CD4-positive, alpha-beta memory T cell (primary cell): ENCODE measurements at regions not wholly inside any gene's neighbourhood (a gene's known extent, or its start where the extent isn't known, plus 50 kb on each side); places are given as distances from the start of the nearest gene placed in this dataset.

ENCODE experiments used
- CTCF ChIA-PET: fragments of 350-600 bp; sonication (Branson Sonifier 250); formaldehyde crosslinking; loops from one replicate; lab custom pipeline; 2021; ENCODE audit warnings: inconsistent platforms; ENCODE audit not compliant: partially characterized antibody; lab: Charles Lee
- POLR2A ChIA-PET: fragments of 350-600 bp; sonication (Branson Sonifier 250); formaldehyde crosslinking; loops from one replicate; lab custom pipeline; 2021; ENCODE audit not compliant: partially characterized antibody; lab: Charles Lee
- DNase-seq, 5 donors: peaks; one replicate each; pipeline versions ENCODE4 v3.0.0 to v3.0.0-alpha.2; 2020 to 2022; ENCODE audit warnings: mixed read lengths in 1 of 5
- H3K27ac ChIP-seq: one replicate; pipeline ENCODE4 v1.7.0; 2013; ENCODE audit warnings: low read depth, low read length
- H3K27me3 ChIP-seq: 2 replicates; pipeline ENCODE4 v1.7.0; 2013; ENCODE audit warnings: mild to moderate bottlenecking, low read length, moderate library complexity; ENCODE audit not compliant: insufficient read depth
- H3K36me3 ChIP-seq: 2 replicates; pipeline ENCODE4 v1.7.0; 2013; ENCODE audit warnings: mild to moderate bottlenecking, low read length, moderate library complexity; ENCODE audit not compliant: insufficient read depth
- H3K4me1 ChIP-seq: 2 replicates; pipeline ENCODE4 v1.7.0; 2013; ENCODE audit warnings: mild to moderate bottlenecking, low read length, moderate library complexity; ENCODE audit not compliant: insufficient read depth
- H3K4me3 ChIP-seq, 2 donors: one replicate each; pipeline ENCODE4 v1.7.0; 2013; ENCODE audit warnings: low read length in 2 of 2, mild to moderate bottlenecking in 1 of 2
- H3K9me3 ChIP-seq, 2 donors: one replicate each; pipeline ENCODE4 v1.7.0; 2013; ENCODE audit warnings: low read length in 2 of 2, control low read depth in 1 of 2; ENCODE audit not compliant: control insufficient read depth in 1 of 2
- H3K27ac Mint-ChIP-seq, 7 donors: one replicate each; pipeline ENCODE4 v1.8.0; 2020 to 2021; ENCODE audit warnings: mixed read lengths in 7 of 7, mild to moderate bottlenecking in 6 of 7, inconsistent platforms in 3 of 7, moderate library complexity in 3 of 7
- H3K27me3 Mint-ChIP-seq, 2 donors: one replicate each; pipeline ENCODE4 v1.8.0; 2020 to 2021; ENCODE audit warnings: mixed read lengths in 2 of 2
- H3K36me3 Mint-ChIP-seq, 2 donors: one replicate each; pipeline ENCODE4 v1.8.0; 2020 to 2021; ENCODE audit warnings: mixed read lengths in 2 of 2, inconsistent platforms in 1 of 2, mild to moderate bottlenecking in 1 of 2
- H3K4me1 Mint-ChIP-seq, 4 donors: one replicate each; pipeline ENCODE4 v1.8.0; 2020 to 2021; ENCODE audit warnings: mixed read lengths in 4 of 4, mild to moderate bottlenecking in 1 of 4
- H3K4me3 Mint-ChIP-seq, 8 donors: one replicate each; pipeline ENCODE4 v1.8.0; 2020 to 2021; ENCODE audit warnings: mixed read lengths in 8 of 8, mild to moderate bottlenecking in 7 of 8, moderate library complexity in 6 of 8, inconsistent platforms in 3 of 8
- H3K9me3 Mint-ChIP-seq, 8 donors: one replicate each; pipeline ENCODE4 v1.8.0; 2020 to 2021; ENCODE audit warnings: mixed read lengths in 8 of 8, mild to moderate bottlenecking in 5 of 8, inconsistent platforms in 3 of 8, moderate library complexity in 1 of 8
- intact Hi-C: fragments of 100-400 bp; cut with micrococcal nuclease; formaldehyde crosslinking; loops from one replicate; pipeline ENCODE4 v1.15.1; 2023

- H3K36me3 Mint-ChIP-seq: no peaks in the 10 kb centered on the region
- ChIA-PET CTCF (no interaction called here), POLR2A (no interaction called here)
- Histone ChIP-seq H3K9me3 (no peaks in the 10 kb centered on the region), H3K4me1 (no peaks in the 10 kb centered on the region), H3K27me3 (no peaks in the 10 kb centered on the region), H3K36me3 (no peaks in the 10 kb centered on the region), H3K27ac (no peak overlapping the region), H3K4me3 (no peak overlapping the region)
- H3K4me3 Mint-ChIP-seq: no peak overlapping the region
- DNase-seq: no peak
- intact Hi-C loops: no loop called here
- no peaks in the 10 kb centered on the region for H3K4me1 Mint-ChIP-seq
- peaks cover 0 to 2% (median 0%) of the 10 kb centered on the region in 8 donors for H3K9me3 Mint-ChIP-seq
- no peak overlapping the region for H3K27ac Mint-ChIP-seq
- H3K27me3 Mint-ChIP-seq: peaks cover 3 to 8% of the 10 kb centered on the region in 2 donors
These were observed 241.4 kb downstream of the MYCN start for GRCh38 chr2:16181741-16182090.

- no peaks in the 10 kb centered on the region for H3K36me3 ChIP-seq
- H3K27ac ChIP-seq: no peak overlapping the region
- ChIA-PET CTCF (no interaction called here), POLR2A (no interaction called here)
- no peak overlapping the region for H3K4me3 Mint-ChIP-seq
- intact Hi-C loops: no loop called here
- H3K4me1 Mint-ChIP-seq: no peaks in the 10 kb centered on the region
- no peaks in the 10 kb centered on the region for H3K4me1 ChIP-seq
- H3K27me3 Mint-ChIP-seq: peaks cover 3 to 8% of the 10 kb centered on the region in 2 donors
- no peak for DNase-seq
- H3K36me3 Mint-ChIP-seq: no peaks in the 10 kb centered on the region
- no peak overlapping the region for H3K4me3 ChIP-seq
- H3K9me3 ChIP-seq: no peaks in the 10 kb centered on the region
- peaks cover 0 to 2% (median 0%) of the 10 kb centered on the region in 8 donors for H3K9me3 Mint-ChIP-seq
- no peaks in the 10 kb centered on the region for H3K27me3 ChIP-seq
- H3K27ac Mint-ChIP-seq: no peak overlapping the region
These were observed 240.9 kb downstream of the MYCN start for GRCh38 chr2:16181062-16181740.

GRCh38 chr2:16180631-16181030 is 240.3 kb downstream of the MYCN start:
- H3K4me3 ChIP-seq: no peak overlapping the region
- H3K36me3 Mint-ChIP-seq: no peaks in the 10 kb centered on the region
- H3K27me3 ChIP-seq: no peaks in the 10 kb centered on the region
- ChIA-PET CTCF (no interaction called here), POLR2A (no interaction called here)
- no peak overlapping the region for H3K27ac ChIP-seq
- H3K4me3 Mint-ChIP-seq: no peak overlapping the region
- H3K9me3 Mint-ChIP-seq: peaks cover 0 to 2% (median 0%) of the 10 kb centered on the region in 8 donors
- no peak overlapping the region for H3K27ac Mint-ChIP-seq
- H3K4me1 Mint-ChIP-seq: no peaks in the 10 kb centered on the region
- no peaks in the 10 kb centered on the region for H3K36me3 ChIP-seq
- H3K4me1 ChIP-seq: no peaks in the 10 kb centered on the region
- H3K9me3 ChIP-seq: no peaks in the 10 kb centered on the region
- intact Hi-C loops: no loop called here
- no peak for DNase-seq
- peaks cover 3 to 8% of the 10 kb centered on the region in 2 donors for H3K27me3 Mint-ChIP-seq

GRCh38 chr2:16179701-16180416 is 239.5 kb downstream of the MYCN start:
- H3K36me3 Mint-ChIP-seq: no peaks in the 10 kb centered on the region
- peaks cover 0 to 2% (median 0%) of the 10 kb centered on the region in 8 donors for H3K9me3 Mint-ChIP-seq
- no peak overlapping the region for H3K4me3 Mint-ChIP-seq
- ChIA-PET POLR2A (no interaction called here), CTCF (no interaction called here)
- DNase-seq: no peak
- H3K9me3 ChIP-seq: no peaks in the 10 kb centered on the region
- H3K4me3 ChIP-seq: no peak overlapping the region
- H3K27ac Mint-ChIP-seq: no peak overlapping the region
- no peaks in the 10 kb centered on the region for H3K36me3 ChIP-seq
- H3K4me1 ChIP-seq: no peaks in the 10 kb centered on the region
- H3K27ac ChIP-seq: no peak overlapping the region
- no peaks in the 10 kb centered on the region for H3K27me3 ChIP-seq
- intact Hi-C loops: no loop called here
- no peaks in the 10 kb centered on the region for H3K4me1 Mint-ChIP-seq
- peaks cover 3 to 8% of the 10 kb centered on the region in 2 donors for H3K27me3 Mint-ChIP-seq

- POLR2A ChIA-PET: no interaction called here
- Mint-ChIP-seq H3K4me1 (no peaks in the 10 kb centered on the region), H3K36me3 (no peaks in the 10 kb centered on the region), H3K4me3 (no peak overlapping the region), H3K9me3 (peaks cover 0 to 2% (median 0%) of the 10 kb centered on the region in 8 donors), H3K27me3 (peaks cover 3 to 8% of the 10 kb centered on the region in 2 donors), H3K27ac (no peak overlapping the region)
- no peaks in the 10 kb centered on the region for H3K9me3 ChIP-seq
- H3K4me1 ChIP-seq: no peaks in the 10 kb centered on the region
- CTCF ChIA-PET: interaction anchor here (0.6 kb wide), 1 partner anchor 28 kb away, joined by 4 read pairs; no protein-coding TSS in a partner anchor
- no peak overlapping the region for H3K4me3 ChIP-seq
- no peaks in the 10 kb centered on the region for H3K36me3 ChIP-seq
- intact Hi-C loops: no loop called here
- H3K27me3 ChIP-seq: no peaks in the 10 kb centered on the region
- no peak overlapping the region for H3K27ac ChIP-seq
- no peak for DNase-seq
These were observed 238.3 kb downstream of the MYCN start for GRCh38 chr2:16178551-16179130.

GRCh38 chr2:16177671-16178180 is 237.4 kb downstream of the MYCN start:
- intact Hi-C loops: no loop called here
- Histone ChIP-seq H3K4me3 (no peak overlapping the region), H3K4me1 (no peaks in the 10 kb centered on the region), H3K27me3 (no peaks in the 10 kb centered on the region), H3K9me3 (no peaks in the 10 kb centered on the region), H3K27ac (no peak overlapping the region), H3K36me3 (no peaks in the 10 kb centered on the region)
- Mint-ChIP-seq H3K4me1 (no peaks in the 10 kb centered on the region), H3K4me3 (no peak overlapping the region), H3K9me3 (peaks cover 0 to 2% (median 0%) of the 10 kb centered on the region in 8 donors), H3K36me3 (no peaks in the 10 kb centered on the region), H3K27ac (no peak overlapping the region), H3K27me3 (peaks cover 0 to 4% of the 10 kb centered on the region in 2 donors)
- ChIA-PET CTCF (interaction anchor here (0.6 kb wide), 1 partner anchor 27 kb away, joined by 4 read pairs; no protein-coding TSS in a partner anchor), POLR2A (no interaction called here)
- DNase-seq: no peak

GRCh38 chr2:16176971-16177480 is 236.7 kb downstream of the MYCN start:
- Histone ChIP-seq H3K27ac (no peak overlapping the region), H3K36me3 (no peaks in the 10 kb centered on the region), H3K9me3 (no peaks in the 10 kb centered on the region), H3K4me3 (no peak overlapping the region), H3K4me1 (no peaks in the 10 kb centered on the region), H3K27me3 (no peaks in the 10 kb centered on the region)
- Mint-ChIP-seq H3K4me3 (no peak overlapping the region), H3K4me1 (no peaks in the 10 kb centered on the region), H3K9me3 (peaks cover 0 to 2% (median 0%) of the 10 kb centered on the region in 8 donors), H3K36me3 (no peaks in the 10 kb centered on the region), H3K27me3 (peaks cover 0 to 4% of the 10 kb centered on the region in 2 donors), H3K27ac (no peak overlapping the region)
- intact Hi-C loops: no loop called here
- DNase-seq: no peak
- POLR2A ChIA-PET: no interaction called here
- CTCF ChIA-PET: no interaction called here
